ENCODE measurements at regions not wholly inside any gene's neighbourhood (a gene's known extent, or its start where the extent isn't known, plus 50 kb on each side); places are given as distances from the start of the nearest gene placed in this dataset.

DNA sequence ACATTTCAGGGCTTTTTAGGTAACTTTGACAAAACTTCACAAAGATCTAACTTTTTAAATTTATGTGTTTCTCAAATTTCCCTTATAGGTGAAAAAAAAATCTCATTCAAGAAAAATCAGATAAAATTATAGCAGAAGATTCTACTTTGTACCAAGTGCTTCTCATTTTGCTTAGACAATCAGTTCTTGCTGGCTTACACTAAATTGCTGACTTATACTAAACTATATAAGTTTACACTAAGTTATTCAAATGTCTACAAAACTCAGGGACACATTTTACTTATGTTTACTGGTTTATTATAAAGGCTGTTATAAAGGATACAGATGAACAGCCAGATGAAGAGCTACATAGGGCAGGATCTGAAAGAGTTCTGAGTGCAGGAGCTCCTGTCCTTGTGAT is 195.1 kb downstream of the ZPLD1 start:
- TF ChIP-seq, protein P1, sequence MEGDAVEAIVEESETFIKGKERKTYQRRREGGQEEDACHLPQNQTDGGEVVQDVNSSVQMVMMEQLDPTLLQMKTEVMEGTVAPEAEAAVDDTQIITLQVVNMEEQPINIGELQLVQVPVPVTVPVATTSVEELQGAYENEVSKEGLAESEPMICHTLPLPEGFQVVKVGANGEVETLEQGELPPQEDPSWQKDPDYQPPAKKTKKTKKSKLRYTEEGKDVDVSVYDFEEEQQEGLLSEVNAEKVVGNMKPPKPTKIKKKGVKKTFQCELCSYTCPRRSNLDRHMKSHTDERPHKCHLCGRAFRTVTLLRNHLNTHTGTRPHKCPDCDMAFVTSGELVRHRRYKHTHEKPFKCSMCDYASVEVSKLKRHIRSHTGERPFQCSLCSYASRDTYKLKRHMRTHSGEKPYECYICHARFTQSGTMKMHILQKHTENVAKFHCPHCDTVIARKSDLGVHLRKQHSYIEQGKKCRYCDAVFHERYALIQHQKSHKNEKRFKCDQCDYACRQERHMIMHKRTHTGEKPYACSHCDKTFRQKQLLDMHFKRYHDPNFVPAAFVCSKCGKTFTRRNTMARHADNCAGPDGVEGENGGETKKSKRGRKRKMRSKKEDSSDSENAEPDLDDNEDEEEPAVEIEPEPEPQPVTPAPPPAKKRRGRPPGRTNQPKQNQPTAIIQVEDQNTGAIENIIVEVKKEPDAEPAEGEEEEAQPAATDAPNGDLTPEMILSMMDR (IDR thresholded peaks at IDR 0.05; ENCODE audit: low read length): no peak
- TF ChIP-seq EZH2 (optimal IDR thresholded peaks at IDR 0.05; ENCODE audit: low read depth, low read length) (no peak), EZH2phosphoT487 (IDR thresholded peaks at IDR 0.05; ENCODE audit: low read length) (no peak)

Measured in MM.1S (cell line).